ENCODE measurements at regions not wholly inside any gene's neighbourhood (a gene's known extent, or its start where the extent isn't known, plus 50 kb on each side); places are given as distances from the start of the nearest gene placed in this dataset.

DNA sequence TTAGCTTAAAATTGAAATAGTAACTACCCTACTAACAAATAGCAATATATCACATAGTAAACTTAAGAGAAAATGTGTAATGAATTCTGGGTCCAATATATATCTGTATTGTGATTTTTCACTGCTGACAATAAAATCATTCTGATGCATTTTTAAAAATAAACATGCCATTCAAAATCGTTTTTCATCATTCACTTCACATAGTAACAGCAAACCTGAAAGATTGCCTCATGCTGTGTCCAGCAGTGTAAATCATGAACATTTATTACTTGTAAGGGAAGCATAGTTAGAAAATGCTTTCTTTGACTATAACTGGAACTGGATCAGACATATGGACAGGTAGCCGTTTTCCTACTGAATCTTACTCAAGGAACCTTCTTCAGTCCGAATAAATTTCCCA is 446.1 kb downstream of the UTRN start:
- CTCF ChIA-PET = no interaction called here
- no peaks in the 10 kb centered on the region for H3K27me3 Mint-ChIP-seq
- intact Hi-C loops (cut with micrococcal nuclease) = no loop called here
- POLR2A ChIA-PET = no interaction called here
- H3K4me3 Mint-ChIP-seq = no peak overlapping the region
- H3K36me3 Mint-ChIP-seq (ENCODE audit: low read depth) = peaks cover 66% of the 10 kb centered on the region
- ATAC-seq (ENCODE audit: low read depth) = no peak
- no peak for TF ChIP-seq CTCF (IDR thresholded peaks at IDR 0.05)
- H3K9me3 Mint-ChIP-seq = no peaks in the 10 kb centered on the region
- DNase-seq = no peak
- no peak overlapping the region for H3K27ac Mint-ChIP-seq
- H3K4me1 Mint-ChIP-seq = peaks cover 15% of the 10 kb centered on the region

DNA sequence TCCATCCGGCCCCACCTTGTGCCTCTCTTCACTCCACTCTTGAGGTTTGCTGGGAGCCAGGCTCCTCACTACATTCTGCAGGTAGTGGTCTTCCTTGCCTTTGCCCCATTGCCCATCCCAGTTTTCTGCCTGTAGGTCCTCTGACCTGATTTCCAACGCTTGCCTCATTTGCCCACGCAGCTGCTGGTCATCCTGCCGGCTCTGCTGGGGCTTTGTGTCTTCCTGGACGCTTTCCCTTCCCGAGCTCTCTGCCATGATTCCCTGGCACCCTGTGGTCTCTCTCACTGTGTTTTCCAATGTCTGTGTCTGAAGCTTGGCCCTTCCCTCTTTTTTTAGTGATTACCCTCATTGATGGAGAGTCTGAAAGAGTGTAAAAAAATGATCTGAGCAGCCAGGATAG is 451.6 kb downstream of the UTRN start:
- H3K36me3 Mint-ChIP-seq (ENCODE audit: low read depth) = peaks cover 76% of the 10 kb centered on the region
- no peaks in the 10 kb centered on the region for H3K9me3 Mint-ChIP-seq
- DNase-seq (no peak), ATAC-seq (ENCODE audit: low read depth) (no peak)
- POLR2A ChIA-PET = no interaction called here
- intact Hi-C loops (cut with micrococcal nuclease) = no loop called here
- H3K27ac Mint-ChIP-seq = no peak overlapping the region
- no peak overlapping the region for H3K4me3 Mint-ChIP-seq
- no peak for TF ChIP-seq CTCF (IDR thresholded peaks at IDR 0.05)
- H3K4me1 Mint-ChIP-seq = no peaks in the 10 kb centered on the region
- H3K27me3 Mint-ChIP-seq = no peaks in the 10 kb centered on the region
- CTCF ChIA-PET = no interaction called here

DNA sequence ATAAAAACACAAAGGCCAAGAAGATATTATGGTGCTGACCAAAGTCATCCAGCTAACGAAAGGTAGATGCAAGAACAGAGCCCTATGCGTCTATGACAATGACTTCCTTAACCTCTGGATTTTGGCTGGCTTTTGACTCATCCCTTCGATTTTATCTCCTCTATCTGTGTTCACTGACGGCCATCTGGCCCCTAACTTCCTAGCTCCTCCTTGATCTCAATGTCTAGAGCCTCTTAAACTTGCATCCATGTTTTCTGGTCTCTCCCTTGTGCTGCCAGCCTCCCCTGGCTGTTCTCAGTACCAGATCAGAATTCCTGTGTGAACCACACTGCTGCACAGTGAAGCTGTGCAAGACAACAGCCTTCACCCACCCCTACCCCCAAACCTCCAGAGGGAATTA is 452.9 kb downstream of the UTRN start:
- CTCF ChIA-PET = no interaction called here

GRCh38 chr6:144739873-144740272 is 454.7 kb downstream of the UTRN start:
- CTCF ChIA-PET = no interaction called here

More for the DNA sequence above, 452.9 kb downstream of the UTRN start:
- POLR2A ChIA-PET = no interaction called here
- intact Hi-C loops (cut with micrococcal nuclease) = no loop called here
- H3K9me3 Mint-ChIP-seq = no peaks in the 10 kb centered on the region
- no peaks in the 10 kb centered on the region for H3K27me3 Mint-ChIP-seq
- no peaks in the 10 kb centered on the region for H3K4me1 Mint-ChIP-seq
- no peak overlapping the region for H3K27ac Mint-ChIP-seq
- H3K36me3 Mint-ChIP-seq (ENCODE audit: low read depth) = peaks cover 72% of the 10 kb centered on the region
- TF ChIP-seq CTCF (IDR thresholded peaks at IDR 0.05) = no peak
- H3K4me3 Mint-ChIP-seq = no peak overlapping the region
- ATAC-seq (ENCODE audit: low read depth) (no peak), DNase-seq (no peak)

GRCh38 chr6:144741659-144742058 is 456.5 kb downstream of the UTRN start:
- Mint-ChIP-seq H3K36me3 (ENCODE audit: low read depth) (peaks cover 40% of the 10 kb centered on the region), H3K9me3 (no peaks in the 10 kb centered on the region), H3K27ac (no peak overlapping the region), H3K27me3 (no peaks in the 10 kb centered on the region), H3K4me1 (no peaks in the 10 kb centered on the region), H3K4me3 (no peak overlapping the region)
- TF ChIP-seq CTCF (IDR thresholded peaks at IDR 0.05) = no peak
- ChIA-PET POLR2A (no interaction called here), CTCF (no interaction called here)
- intact Hi-C loops (cut with micrococcal nuclease) = no loop called here
- ATAC-seq (ENCODE audit: low read depth) = no peak
- no peak for DNase-seq

More at GRCh38 chr6:144739873-144740272, 454.7 kb downstream of the UTRN start:
- ATAC-seq (ENCODE audit: low read depth) = no peak
- intact Hi-C loops (cut with micrococcal nuclease) = no loop called here
- Mint-ChIP-seq H3K27me3 (no peaks in the 10 kb centered on the region), H3K27ac (no peak overlapping the region), H3K36me3 (ENCODE audit: low read depth) (peaks cover 54% of the 10 kb centered on the region), H3K4me1 (no peaks in the 10 kb centered on the region), H3K4me3 (no peak overlapping the region), H3K9me3 (no peaks in the 10 kb centered on the region)
- DNase-seq = no peak
- POLR2A ChIA-PET = no interaction called here
- no peak for TF ChIP-seq CTCF (IDR thresholded peaks at IDR 0.05)
